Aorta (tissue), 5 donors: ENCODE measurements at regions not wholly inside any gene's neighbourhood (a gene's known extent, or its start where the extent isn't known, plus 50 kb on each side); places are given as distances from the start of the nearest gene placed in this dataset.

Experiments used
- ATAC-seq: fragments of 200-7000 bp; cut with Tn5 transposase; one replicate; pipeline ENCODE4 v1.9.1; 2022; ENCODE audit warnings: moderate library complexity; ENCODE audit not compliant: low FRiP score
- DNase-seq, 2 donors: peaks; one replicate each; pipeline ENCODE4 v3.0.0-alpha.2; 2020
- H3K27ac ChIP-seq, 2 donors: one replicate each; pipeline ENCODE4 v1.5.1; 2013; ENCODE audit warnings: low read length in 2 of 2, mild to moderate bottlenecking in 2 of 2, moderate library complexity in 2 of 2, control low read depth in 1 of 2, inconsistent platforms in 1 of 2, low read depth in 1 of 2
- H3K27me3 ChIP-seq, 2 donors: one replicate each; pipeline ENCODE4 v1.6.1; 2013; ENCODE audit warnings: control low read depth in 1 of 2, low read length in 1 of 2, mild to moderate bottlenecking in 1 of 2, moderate library complexity in 1 of 2; ENCODE audit not compliant: insufficient read depth in 2 of 2, control insufficient read depth in 1 of 2
- H3K36me3 ChIP-seq, 2 donors: one replicate each; pipeline ENCODE4 v1.6.1; 2013; ENCODE audit warnings: control low read depth in 1 of 2, low read length in 1 of 2, mild to moderate bottlenecking in 1 of 2; ENCODE audit not compliant: insufficient read depth in 2 of 2, control insufficient read depth in 1 of 2
- H3K4me1 ChIP-seq, 2 donors: one replicate each; pipeline ENCODE4 v1.6.1; 2013; ENCODE audit warnings: low read length in 2 of 2, control low read depth in 1 of 2, mild to moderate bottlenecking in 1 of 2, moderate library complexity in 1 of 2; ENCODE audit not compliant: insufficient read depth in 2 of 2, control insufficient read depth in 1 of 2
- H3K4me3 ChIP-seq, 2 donors: one replicate each; pipeline ENCODE4 v1.5.1; 2013; ENCODE audit warnings: low read length in 2 of 2, control low read depth in 1 of 2, mild to moderate bottlenecking in 1 of 2
- H3K9me3 ChIP-seq: one replicate; pipeline ENCODE4 v1.6.1; 2013; ENCODE audit warnings: mild to moderate bottlenecking, low read length; ENCODE audit not compliant: control insufficient read depth
- WGBS, 2 donors: extraction: QIAGEN DNeasy Blood & Tissue Kit; methylation state at CpG; one replicate each; pipeline ENCODE4 v1.1.7; 2013; 5-methylcytosine and 5-hydroxymethylcytosine counted together
- intact Hi-C, 2 donors: fragments of 100-400 bp; cut with DNase I; formaldehyde crosslinking; loops; one replicate each; pipeline versions ENCODE4 v1.14.2 to v1.15.0; 2022
- donor health status: healthy with polysubstance abuse.
- donor health status: Bipolar disorder and iron deficiency.
- donor health status: DM: no; HTN: no; CAD: no.
- donor health status: DM: no; HTN: no; CAD: no.
- donor health status: DM: yes; HTN: yes; CAD: no.

DNA sequence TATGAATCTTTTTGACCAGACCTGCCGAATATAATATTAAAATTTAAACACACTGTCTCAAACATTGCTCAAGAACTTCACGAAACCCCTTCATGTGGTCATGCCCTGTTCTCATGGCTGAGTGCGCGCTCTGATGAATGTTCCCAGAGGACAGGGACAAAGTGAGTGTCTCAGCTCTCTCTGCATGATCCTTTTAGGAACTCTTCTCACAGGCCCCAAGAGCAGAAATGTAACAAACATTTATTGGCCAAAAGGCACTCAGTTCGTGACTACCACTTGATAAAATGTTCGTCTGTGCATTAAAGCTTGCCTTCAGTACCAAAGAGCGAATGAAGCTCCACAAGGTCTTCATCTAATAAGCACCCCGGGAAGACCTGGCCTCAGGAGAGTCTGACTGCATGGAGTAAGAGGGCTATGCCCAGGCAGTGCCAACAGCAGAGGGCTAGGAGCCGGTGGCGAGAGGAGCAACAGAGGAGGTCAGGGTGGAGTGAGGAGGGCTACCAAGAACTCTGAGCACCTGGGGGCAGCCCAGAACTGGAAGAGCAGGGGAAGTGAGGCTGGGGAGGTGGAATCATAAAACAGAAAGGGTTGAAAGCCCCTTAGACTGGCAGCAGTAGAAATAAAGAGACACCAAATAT is 171.1 kb downstream of the RHOU start:
- Histone ChIP-seq H3K9me3 (peaks cover 2% of the 10 kb centered on the region), H3K36me3 (no peaks in the 10 kb centered on the region), H3K27me3 (no peaks in the 10 kb centered on the region), H3K4me1 (no peaks in the 10 kb centered on the region), H3K4me3 (no peak overlapping the region), H3K27ac (no peak overlapping the region)
- intact Hi-C loops, result loop anchor here in 1 of 2 donors (10.0 kb wide), 2 partner anchors 178 to 318 kb away; no protein-coding TSS in a partner anchor
- ATAC-seq, result no peak
- 95 to 96% methylated on average over 10 of the region's 10 CpGs for WGBS, 2 donors
- DNase-seq, result no peak

- peaks cover 2% of the 10 kb centered on the region for H3K9me3 ChIP-seq
- intact Hi-C loops, result no loop called here
- H3K4me3 ChIP-seq, result no peak overlapping the region
- ATAC-seq, result no peak
- no peaks in the 10 kb centered on the region for H3K36me3 ChIP-seq
- no peak for DNase-seq
- no peaks in the 10 kb centered on the region for H3K27me3 ChIP-seq
- H3K4me1 ChIP-seq, result no peaks in the 10 kb centered on the region
- WGBS, 2 donors, result 88 to 91% methylated on average over 14 of the region's 14 CpGs
- no peak overlapping the region for H3K27ac ChIP-seq
Measured at GRCh38 chr1:228911225-228912210, 176.2 kb downstream of the RHOU start.

GRCh38 chr1:228913626-228914414 is 178.5 kb downstream of the RHOU start:
- Histone ChIP-seq H3K4me3 (no peak overlapping the region), H3K9me3 (no peaks in the 10 kb centered on the region), H3K27me3 (no peaks in the 10 kb centered on the region), H3K4me1 (no peaks in the 10 kb centered on the region), H3K36me3 (no peaks in the 10 kb centered on the region), H3K27ac (no peak overlapping the region)
- DNase-seq (no peak), ATAC-seq (no peak)
- WGBS, 2 donors, result 73 to 76% methylated on average over 8 of the region's 8 CpGs
- intact Hi-C loops, result no loop called here

DNA sequence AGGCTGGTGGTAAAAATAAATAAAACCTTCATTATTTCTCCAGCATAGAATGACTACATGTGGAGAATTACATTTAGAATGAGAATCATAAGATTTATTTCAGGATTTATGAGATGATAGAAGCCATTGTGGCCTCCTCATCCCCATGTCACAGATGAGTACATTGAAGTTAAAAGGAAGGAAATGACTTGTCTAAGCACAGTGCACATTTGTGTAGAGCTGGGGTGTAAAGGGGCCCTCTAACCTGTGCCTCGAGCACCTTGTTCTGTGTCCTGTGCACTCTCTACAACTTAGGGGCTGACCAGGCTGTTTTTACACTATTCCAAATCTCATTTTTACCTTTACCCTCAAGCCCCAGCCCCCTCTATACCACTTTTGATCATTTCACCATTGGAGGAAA is 179.4 kb downstream of the RHOU start:
- H3K9me3 ChIP-seq, result no peaks in the 10 kb centered on the region
- no peak overlapping the region for H3K4me3 ChIP-seq
- intact Hi-C loops, result no loop called here
- no peaks in the 10 kb centered on the region for H3K36me3 ChIP-seq
- ATAC-seq (no peak), DNase-seq (no peak)
- 94 to 100% methylated on average over 1 of the region's 1 CpG for WGBS, 2 donors
- no peaks in the 10 kb centered on the region for H3K27me3 ChIP-seq
- no peak overlapping the region for H3K27ac ChIP-seq
- H3K4me1 ChIP-seq, result no peaks in the 10 kb centered on the region

DNA sequence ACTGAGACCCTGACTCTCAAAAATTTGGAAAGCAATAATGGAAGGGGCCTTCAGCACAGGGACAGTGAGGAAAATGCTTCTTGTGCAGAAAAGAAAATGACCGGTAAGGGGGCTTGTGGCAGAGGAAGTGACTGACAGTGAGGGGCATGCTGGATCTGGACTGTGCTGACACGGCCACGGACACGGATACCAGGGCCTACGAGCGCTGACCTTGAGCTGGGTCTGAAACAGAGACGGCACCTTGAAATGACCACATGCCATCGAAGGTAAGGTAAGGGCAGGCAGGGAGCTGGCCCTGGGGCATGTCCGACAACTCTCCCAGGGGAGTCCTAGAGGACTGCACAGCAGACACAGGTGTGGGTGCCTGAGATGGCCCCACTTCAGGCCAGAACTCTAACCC is 182.1 kb downstream of the RHOU start:
- DNase-seq, result no peak
- WGBS, 2 donors, result 92 to 97% methylated on average over 9 of the region's 9 CpGs

DNA sequence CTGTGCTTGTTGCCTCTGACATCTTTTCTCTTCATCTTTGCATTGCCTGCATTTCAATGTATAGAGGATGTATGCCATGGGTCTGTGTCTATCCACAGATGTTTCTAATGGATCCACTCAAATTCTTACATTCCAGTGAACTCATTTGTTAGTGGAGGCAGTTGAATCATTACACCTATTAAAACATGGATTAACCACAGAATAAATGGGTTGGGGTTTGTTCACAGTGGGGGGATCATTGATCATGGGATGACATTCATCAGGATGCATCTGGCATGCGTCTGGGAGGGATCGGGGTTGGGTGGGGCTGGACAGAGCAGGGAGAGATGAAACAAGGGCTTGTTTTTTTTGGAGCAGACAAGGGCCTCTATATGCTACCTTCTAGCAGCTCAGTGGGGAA is 182.5 kb downstream of the RHOU start:
- intact Hi-C loops, result no loop called here
- 93 to 97% methylated on average over 2 of the region's 2 CpGs for WGBS, 2 donors
- Histone ChIP-seq H3K27ac (no peak overlapping the region), H3K4me3 (no peak overlapping the region), H3K9me3 (no peaks in the 10 kb centered on the region), H3K36me3 (no peaks in the 10 kb centered on the region), H3K27me3 (no peaks in the 10 kb centered on the region), H3K4me1 (peaks cover 0 to 4% of the 10 kb centered on the region in 2 donors)
- ATAC-seq (no peak), DNase-seq (no peak)

More for the DNA sequence above, 182.1 kb downstream of the RHOU start:
- Histone ChIP-seq H3K27me3 (no peaks in the 10 kb centered on the region), H3K4me1 (peaks cover 0 to 4% of the 10 kb centered on the region in 2 donors), H3K36me3 (no peaks in the 10 kb centered on the region), H3K9me3 (no peaks in the 10 kb centered on the region), H3K4me3 (no peak overlapping the region), H3K27ac (no peak overlapping the region)
- intact Hi-C loops, result no loop called here
- no peak for ATAC-seq

- H3K36me3 ChIP-seq, result no peaks in the 10 kb centered on the region
- H3K4me3 ChIP-seq, result no peak overlapping the region
- no peak overlapping the region for H3K27ac ChIP-seq
- H3K27me3 ChIP-seq, result no peaks in the 10 kb centered on the region
- intact Hi-C loops, result no loop called here
- no peak for ATAC-seq
- H3K4me1 ChIP-seq, result peaks cover 0 to 4% of the 10 kb centered on the region in 2 donors
- whole genome bisulfite sequencing, 2 donors, result 96 to 97% methylated on average over 4 of the region's 4 CpGs
- H3K9me3 ChIP-seq, result no peaks in the 10 kb centered on the region
- DNase-seq, result no peak
Measured at GRCh38 chr1:228918335-228918734, 183.1 kb downstream of the RHOU start.

- Histone ChIP-seq H3K9me3 (no peaks in the 10 kb centered on the region), H3K27ac (peak overlapping the region; percentile 89 to 90), H3K4me1 (peaks cover 0 to 4% of the 10 kb centered on the region in 2 donors), H3K36me3 (no peaks in the 10 kb centered on the region), H3K27me3 (no peaks in the 10 kb centered on the region), H3K4me3 (no peak overlapping the region)
- ATAC-seq (no peak), DNase-seq (no peak)
- intact Hi-C loops, result loop anchor here in 1 of 2 donors (5.0 to 10.0 kb wide), 2 partner anchors 183 to 235 kb away; partner anchors contain the start of gene RHOU
- 21 to 35% methylated on average over 1 of the region's 1 CpG for WGBS, 2 donors
Measured at GRCh38 chr1:228919914-228920313, 184.6 kb downstream of the RHOU start.
